ENCODE measurements at regions not wholly inside any gene's neighbourhood (a gene's known extent, or its start where the extent isn't known, plus 50 kb on each side); places are given as distances from the start of the nearest gene placed in this dataset.
"Not testable (repeated sequence)": the region's sequence is repeated elsewhere in the genome, so short reads cannot be mapped to it uniquely, and the experiment has no call there.

DNA sequence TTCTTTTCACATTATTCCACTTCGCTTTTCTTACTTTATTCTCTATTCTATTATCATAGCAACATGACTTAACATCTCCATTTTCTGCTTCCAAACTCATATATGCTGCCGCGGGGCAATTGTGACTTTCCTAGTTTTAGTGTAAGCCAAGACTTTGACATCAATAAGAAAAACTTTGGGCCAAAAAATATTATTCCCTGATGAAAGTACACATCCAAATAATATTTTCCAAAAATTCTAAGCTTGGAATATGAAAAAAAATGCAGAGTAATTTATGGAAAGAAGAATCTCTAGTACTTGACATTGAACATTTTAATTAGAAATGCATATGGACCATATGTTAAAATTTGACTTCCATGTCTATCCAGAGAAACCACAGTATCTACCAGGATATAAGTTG lies 995.1 kb upstream of the INTU start:
- DNase-seq, result no peak
- H3K4me1 Mint-ChIP-seq (ENCODE audit: low read depth), result no peaks in the 10 kb centered on the region
- H3K36me3 Mint-ChIP-seq (ENCODE audit: insufficient read depth in 2 of 2), result no peaks in the 10 kb centered on the region
- H3K9me3 Mint-ChIP-seq, result peaks cover 7 to 11% of the 10 kb centered on the region in 2 donors
- no peaks in the 10 kb centered on the region for H3K27me3 Mint-ChIP-seq (ENCODE audit: low read depth)
- no peak overlapping the region for H3K27ac Mint-ChIP-seq
- ATAC-seq (replicated peaks in 1 of 2), result no peak
- no peak overlapping the region for H3K4me3 Mint-ChIP-seq

DNA sequence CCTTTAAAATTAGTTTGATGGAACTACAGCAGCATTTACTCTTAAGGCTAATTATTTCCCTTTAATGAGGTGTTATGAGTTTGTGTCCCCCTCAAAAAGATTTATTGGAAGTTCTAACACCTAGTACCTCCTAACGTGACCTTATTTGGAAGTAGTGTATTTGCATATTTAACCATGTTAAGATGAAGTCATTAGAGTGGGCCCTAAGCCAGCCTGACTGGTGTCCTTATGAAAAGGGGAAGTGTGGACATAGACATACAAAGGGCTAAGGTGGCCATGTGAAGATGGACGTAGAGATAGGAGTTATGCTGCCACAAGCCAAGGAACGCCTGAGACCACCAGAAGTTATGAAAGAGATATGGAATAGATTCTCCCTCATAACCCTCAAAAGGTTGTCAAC lies 985.4 kb upstream of the INTU start:
- Mint-ChIP-seq H3K4me1 (ENCODE audit: low read depth) (no peaks in the 10 kb centered on the region), H3K27ac (no peak overlapping the region), H3K36me3 (ENCODE audit: insufficient read depth in 2 of 2) (no peaks in the 10 kb centered on the region), H3K4me3 (no peak overlapping the region), H3K27me3 (ENCODE audit: low read depth) (no peaks in the 10 kb centered on the region), H3K9me3 (peaks cover 2 to 7% of the 10 kb centered on the region in 2 donors)
- no peak for DNase-seq
- no peak for ATAC-seq (replicated peaks in 1 of 2)

DNA sequence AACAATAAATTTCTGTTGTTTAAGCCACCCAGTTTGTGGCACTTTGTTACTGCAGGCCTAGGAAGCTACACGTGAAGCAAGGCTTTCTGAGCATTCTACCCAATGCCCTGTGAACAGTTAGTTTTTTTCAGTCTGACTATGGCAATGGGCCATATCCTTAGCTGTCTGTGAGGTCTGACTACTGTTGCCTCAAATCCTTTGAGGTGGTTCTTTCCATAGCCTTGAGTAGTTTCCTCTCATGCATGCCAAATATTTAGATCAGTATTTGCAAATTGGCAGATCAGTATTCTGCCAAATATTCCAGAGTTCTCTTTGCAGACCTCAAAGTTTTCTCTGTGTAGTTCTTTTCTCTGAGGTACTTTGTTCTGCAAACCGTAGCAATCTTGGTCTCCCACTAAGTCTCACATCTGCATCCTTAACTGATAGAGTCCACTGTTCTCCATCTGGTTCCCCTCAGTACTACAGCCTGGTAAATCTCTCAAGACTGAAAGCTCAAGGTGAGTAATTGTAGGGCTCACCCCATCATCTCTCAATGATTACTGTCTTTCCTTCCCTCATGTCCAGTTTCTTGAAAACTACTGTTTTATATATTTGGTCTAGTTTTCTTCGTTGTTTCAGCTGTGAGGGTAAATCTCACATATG lies 984.9 kb upstream of the INTU start:
- Mint-ChIP-seq H3K4me3 (no peak overlapping the region), H3K9me3 (peaks cover 2 to 7% of the 10 kb centered on the region in 2 donors), H3K4me1 (ENCODE audit: low read depth) (no peaks in the 10 kb centered on the region), H3K27me3 (ENCODE audit: low read depth) (no peaks in the 10 kb centered on the region), H3K27ac (no peak overlapping the region), H3K36me3 (ENCODE audit: insufficient read depth in 2 of 2) (no peaks in the 10 kb centered on the region)
- ATAC-seq (replicated peaks in 1 of 2) (no peak), DNase-seq (no peak)

DNA sequence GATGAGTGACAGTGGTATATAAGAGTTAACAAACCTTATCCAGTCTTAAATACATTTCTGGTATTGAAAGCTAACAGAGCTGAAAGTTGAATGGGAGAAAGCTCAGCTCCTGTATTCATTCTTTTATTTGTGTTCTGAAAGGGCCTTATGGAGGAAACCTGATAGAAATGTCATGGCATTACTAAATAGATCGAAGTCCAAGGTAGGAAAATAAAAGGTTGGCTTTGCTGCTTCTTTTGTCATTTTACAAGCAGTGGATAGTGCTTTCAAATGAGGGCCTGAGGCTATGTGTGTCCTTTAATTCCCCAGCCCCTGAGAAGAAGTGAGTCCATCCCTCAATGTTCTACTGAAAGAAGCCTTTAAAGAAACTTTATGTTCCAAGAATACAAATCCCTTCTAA lies 974.3 kb upstream of the INTU start:
- peaks cover 2 to 4% of the 10 kb centered on the region in 2 donors for H3K9me3 Mint-ChIP-seq
- H3K4me3 Mint-ChIP-seq, result no peak overlapping the region
- H3K27me3 Mint-ChIP-seq (ENCODE audit: low read depth), result no peaks in the 10 kb centered on the region
- no peak overlapping the region for H3K27ac Mint-ChIP-seq
- no peaks in the 10 kb centered on the region for H3K36me3 Mint-ChIP-seq (ENCODE audit: insufficient read depth in 2 of 2)
- H3K4me1 Mint-ChIP-seq (ENCODE audit: low read depth), result no peaks in the 10 kb centered on the region
- no peak for ATAC-seq (replicated peaks in 1 of 2)
- DNase-seq, result no peak

DNA sequence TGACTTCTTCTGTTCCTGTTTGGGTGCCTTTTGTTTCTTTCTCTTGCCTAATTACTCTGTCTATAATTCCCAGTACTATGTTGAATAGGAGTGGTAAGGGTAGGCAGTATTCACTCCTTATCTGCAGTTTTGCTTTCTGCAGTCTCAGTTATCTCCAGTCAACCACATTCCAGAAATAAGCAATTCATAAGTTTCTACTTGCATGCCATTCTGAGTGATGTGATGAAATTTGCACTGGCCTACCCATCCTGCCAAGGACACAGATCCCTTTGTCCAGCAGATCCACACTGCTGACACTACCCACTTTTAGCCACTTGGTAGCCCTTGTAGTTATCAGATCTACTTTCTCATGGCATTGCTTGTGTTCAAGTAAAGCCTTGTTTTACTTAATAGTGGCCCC lies 971.6 kb upstream of the INTU start:
- Mint-ChIP-seq H3K36me3 (ENCODE audit: insufficient read depth in 2 of 2) (no peaks in the 10 kb centered on the region), H3K4me1 (ENCODE audit: low read depth) (no peaks in the 10 kb centered on the region)

DNA sequence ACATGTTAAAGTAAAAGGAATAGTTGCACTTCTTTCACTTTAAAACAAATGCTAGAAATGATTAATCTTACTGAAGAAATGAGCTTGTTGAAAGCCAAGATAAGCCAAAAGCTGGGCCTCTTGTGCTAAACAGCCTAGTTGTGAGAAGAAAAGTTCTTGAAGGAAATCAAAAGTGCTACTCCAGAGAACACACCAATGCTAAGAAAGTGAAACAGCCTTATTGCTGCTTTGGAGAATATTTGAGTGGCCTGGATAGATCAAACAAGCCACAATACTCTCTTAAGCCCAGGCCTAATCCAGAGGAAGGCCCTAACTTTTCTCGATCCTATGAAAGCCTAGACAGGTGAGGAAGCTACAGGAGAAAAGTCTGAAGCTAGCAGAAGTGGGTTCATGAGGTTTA lies 967.9 kb upstream of the INTU start:
- ATAC-seq (replicated peaks in 1 of 2) (no peak), DNase-seq (no peak)
- no peaks in the 10 kb centered on the region for H3K9me3 Mint-ChIP-seq
- no peaks in the 10 kb centered on the region for H3K27me3 Mint-ChIP-seq (ENCODE audit: low read depth)
- no peaks in the 10 kb centered on the region for H3K36me3 Mint-ChIP-seq (ENCODE audit: insufficient read depth in 2 of 2)
- H3K4me1 Mint-ChIP-seq (ENCODE audit: low read depth), result no peaks in the 10 kb centered on the region
- H3K4me3 Mint-ChIP-seq, result no peak overlapping the region
- no peak overlapping the region for H3K27ac Mint-ChIP-seq

More for the DNA sequence above, 971.6 kb upstream of the INTU start:
- Mint-ChIP-seq H3K9me3 (no peaks in the 10 kb centered on the region), H3K27me3 (ENCODE audit: low read depth) (no peaks in the 10 kb centered on the region), H3K27ac (no peak overlapping the region), H3K4me3 (no peak overlapping the region)
- DNase-seq (no peak), ATAC-seq (replicated peaks in 1 of 2) (no peak)

DNA sequence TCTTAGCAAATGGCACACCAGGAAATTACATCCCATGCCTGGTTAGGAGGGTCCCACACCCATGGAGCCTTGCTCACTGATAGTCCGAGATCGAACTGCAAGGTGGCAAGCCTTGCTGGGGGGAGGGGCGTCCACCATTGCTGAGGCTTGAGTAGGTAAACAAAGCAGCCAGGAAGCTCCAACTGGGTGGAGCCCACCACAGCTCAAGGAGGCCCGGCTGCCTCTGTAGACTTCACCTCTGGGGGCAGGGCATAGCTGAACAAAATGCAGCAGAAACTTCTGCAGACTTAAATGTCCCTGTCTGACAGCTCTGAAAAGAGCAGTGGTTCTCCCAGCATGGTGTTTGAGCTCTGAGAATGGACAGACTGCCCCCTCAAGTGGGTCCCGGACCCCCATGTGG lies 962.7 kb upstream of the INTU start:
- not testable (repeated sequence) for H3K4me1 Mint-ChIP-seq (ENCODE audit: low read depth); H3K27me3 Mint-ChIP-seq (ENCODE audit: low read depth); H3K9me3 Mint-ChIP-seq; H3K27ac Mint-ChIP-seq; ATAC-seq (replicated peaks in 1 of 2); DNase-seq; H3K4me3 Mint-ChIP-seq; H3K36me3 Mint-ChIP-seq (ENCODE audit: insufficient read depth in 2 of 2)

DNA sequence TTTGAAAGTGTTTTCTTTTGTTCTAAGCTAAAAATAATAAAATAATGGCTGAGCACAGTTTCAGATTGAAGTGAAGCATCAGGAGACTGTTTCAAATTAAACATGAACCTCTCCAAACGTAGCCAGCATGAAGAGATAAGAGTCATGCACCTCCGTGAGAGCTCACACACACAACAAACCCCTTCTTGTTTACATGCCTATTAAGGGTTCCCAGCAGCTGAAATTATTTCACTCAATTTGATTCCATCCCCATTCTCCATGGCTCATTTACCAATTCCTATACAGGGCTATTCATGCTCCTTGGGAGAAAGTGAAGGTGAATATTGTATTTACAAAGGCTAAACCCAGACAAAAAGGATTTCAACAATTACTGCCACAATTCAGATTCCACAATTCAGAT lies 954.1 kb upstream of the INTU start:
- peaks cover 0 to 2% of the 10 kb centered on the region in 2 donors for H3K9me3 Mint-ChIP-seq
- no peak overlapping the region for H3K27ac Mint-ChIP-seq
- H3K4me1 Mint-ChIP-seq (ENCODE audit: low read depth), result no peaks in the 10 kb centered on the region
- no peak overlapping the region for H3K4me3 Mint-ChIP-seq
- H3K27me3 Mint-ChIP-seq (ENCODE audit: low read depth), result no peaks in the 10 kb centered on the region
- ATAC-seq (replicated peaks in 1 of 2), result no peak
- no peak for DNase-seq
- H3K36me3 Mint-ChIP-seq (ENCODE audit: insufficient read depth in 2 of 2), result no peaks in the 10 kb centered on the region

DNA sequence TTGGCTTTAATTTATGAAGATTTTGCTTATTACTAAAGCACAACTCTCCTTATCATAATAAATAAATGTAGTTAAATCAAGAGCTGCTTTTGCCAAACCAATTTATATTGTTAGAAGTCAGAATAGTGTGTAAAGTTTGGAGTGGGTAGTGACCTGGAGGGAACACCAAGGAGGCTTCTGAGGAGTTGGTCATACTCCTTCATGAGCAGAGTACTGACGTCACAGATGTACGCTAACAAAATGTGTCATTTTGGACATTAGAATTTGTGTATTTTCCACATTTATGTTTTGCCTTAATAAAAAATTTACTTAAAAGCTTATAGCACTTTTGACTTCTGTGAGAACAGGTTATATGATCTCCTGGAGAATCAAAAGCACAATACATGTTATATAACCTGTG lies 953.5 kb upstream of the INTU start:
- DNase-seq (no peak), ATAC-seq (replicated peaks in 1 of 2) (no peak)
- Mint-ChIP-seq H3K4me1 (ENCODE audit: low read depth) (no peaks in the 10 kb centered on the region), H3K36me3 (ENCODE audit: insufficient read depth in 2 of 2) (no peaks in the 10 kb centered on the region), H3K9me3 (no peaks in the 10 kb centered on the region), H3K4me3 (no peak overlapping the region), H3K27me3 (ENCODE audit: low read depth) (no peaks in the 10 kb centered on the region), H3K27ac (no peak overlapping the region)

DNA sequence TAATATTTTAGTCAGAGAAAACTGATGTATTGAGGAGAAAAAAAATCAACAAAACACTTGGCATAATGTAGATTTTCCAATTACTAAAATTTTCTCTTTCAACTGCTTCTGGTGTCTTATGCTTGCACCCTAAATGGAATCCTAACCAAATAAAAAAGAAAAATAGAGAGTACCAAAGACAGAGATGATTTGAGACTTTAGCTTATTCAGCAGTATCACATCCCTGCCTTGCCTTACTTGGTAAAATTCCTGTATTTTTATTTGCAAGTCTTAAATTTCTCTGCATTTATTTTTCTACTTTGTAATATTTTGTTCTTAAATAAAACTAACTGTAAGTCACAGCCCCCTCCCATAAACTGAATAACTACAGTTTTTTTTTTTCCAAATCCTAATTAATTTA lies 950.5 kb upstream of the INTU start:
- H3K4me1 Mint-ChIP-seq (ENCODE audit: low read depth), result no peaks in the 10 kb centered on the region
- H3K27me3 Mint-ChIP-seq (ENCODE audit: low read depth), result no peaks in the 10 kb centered on the region
- no peaks in the 10 kb centered on the region for H3K36me3 Mint-ChIP-seq (ENCODE audit: insufficient read depth in 2 of 2)
- H3K27ac Mint-ChIP-seq, result no peak overlapping the region
- no peak overlapping the region for H3K4me3 Mint-ChIP-seq
- no peaks in the 10 kb centered on the region for H3K9me3 Mint-ChIP-seq
- no peak for DNase-seq
- ATAC-seq (replicated peaks in 1 of 2), result no peak

DNA sequence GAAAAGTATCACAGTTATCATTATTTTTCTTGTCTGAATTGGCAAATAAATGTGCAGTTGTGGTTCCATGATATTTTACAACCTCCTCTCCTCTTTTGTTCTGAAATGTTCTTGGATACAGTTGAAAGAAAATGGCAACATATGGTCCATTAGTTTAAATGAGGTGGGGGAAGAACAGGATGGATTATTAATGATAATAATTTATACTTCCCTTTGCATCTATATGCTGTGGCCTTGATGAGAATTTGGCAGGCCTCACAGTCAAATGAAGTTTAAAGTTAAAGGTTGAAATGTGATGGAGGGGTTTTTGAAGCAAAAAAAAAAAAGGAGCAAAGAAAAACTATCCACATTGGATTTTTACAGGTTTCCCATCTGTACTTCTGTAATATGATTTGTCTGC lies 946.3 kb upstream of the INTU start:
- no peaks in the 10 kb centered on the region for H3K27me3 Mint-ChIP-seq (ENCODE audit: low read depth)
- no peak for DNase-seq
- H3K4me3 Mint-ChIP-seq, result no peak overlapping the region
- no peak overlapping the region for H3K27ac Mint-ChIP-seq
- H3K4me1 Mint-ChIP-seq (ENCODE audit: low read depth), result no peaks in the 10 kb centered on the region
- no peaks in the 10 kb centered on the region for H3K9me3 Mint-ChIP-seq
- no peaks in the 10 kb centered on the region for H3K36me3 Mint-ChIP-seq (ENCODE audit: insufficient read depth in 2 of 2)
- ATAC-seq (replicated peaks in 1 of 2), result no peak

DNA sequence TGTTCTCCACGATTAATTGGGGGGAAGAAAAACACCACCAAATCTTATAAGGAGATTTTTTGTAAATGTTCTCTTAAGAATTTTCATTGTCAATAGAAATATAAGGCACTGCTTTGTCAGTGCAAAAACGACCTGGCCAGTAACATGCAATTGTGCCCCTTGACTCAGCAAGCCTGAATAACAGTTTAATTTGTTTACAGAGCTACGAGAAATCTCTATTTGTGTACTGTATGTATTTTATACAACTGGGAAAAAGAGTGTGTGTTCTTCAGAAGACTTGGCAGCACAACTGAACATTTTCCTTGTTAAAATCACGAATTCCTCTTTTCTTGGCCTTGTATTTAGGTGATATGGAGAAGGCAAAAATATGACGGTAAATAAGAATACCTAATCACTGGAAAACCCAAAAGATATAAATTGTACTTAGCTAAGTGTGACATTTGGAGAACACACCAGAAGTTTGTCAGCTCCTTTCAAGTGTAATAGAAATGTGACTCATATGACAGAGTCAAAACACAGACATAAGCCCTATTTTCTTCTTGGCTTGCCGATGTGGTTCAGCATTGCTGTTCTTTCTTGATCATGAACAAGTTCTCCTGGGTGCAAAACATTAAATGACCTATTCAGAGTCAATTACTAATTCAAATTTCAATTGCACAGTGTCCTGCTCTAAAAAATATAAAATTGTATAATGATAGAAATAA lies 945.0 kb upstream of the INTU start:
- Mint-ChIP-seq H3K27ac (no peak overlapping the region), H3K4me3 (no peak overlapping the region), H3K36me3 (ENCODE audit: insufficient read depth in 2 of 2) (no peaks in the 10 kb centered on the region), H3K27me3 (ENCODE audit: low read depth) (no peaks in the 10 kb centered on the region), H3K4me1 (ENCODE audit: low read depth) (no peaks in the 10 kb centered on the region), H3K9me3 (no peaks in the 10 kb centered on the region)
- DNase-seq (no peak), ATAC-seq (replicated peaks in 1 of 2) (no peak)

DNA sequence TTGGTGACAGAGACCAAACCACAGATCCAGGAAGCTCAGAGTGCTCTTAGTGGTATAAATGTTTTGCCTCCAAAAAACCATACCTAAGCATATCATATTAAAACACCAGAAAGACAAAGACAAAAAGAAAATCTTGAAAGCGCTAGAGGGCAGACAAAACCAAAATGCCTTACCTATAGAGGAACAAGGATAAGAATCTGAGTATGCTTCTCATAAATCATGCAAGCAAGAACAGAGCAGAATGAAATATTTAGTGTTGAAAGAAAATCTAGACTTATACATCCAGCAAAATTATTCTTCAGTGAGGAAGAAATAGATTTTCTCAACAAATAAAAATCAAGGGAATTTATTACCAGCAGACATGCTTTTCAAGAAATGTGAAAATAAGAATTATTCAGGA lies 941.0 kb upstream of the INTU start:
- Mint-ChIP-seq H3K36me3 (ENCODE audit: insufficient read depth in 2 of 2) (no peaks in the 10 kb centered on the region), H3K27me3 (ENCODE audit: low read depth) (no peaks in the 10 kb centered on the region), H3K9me3 (no peaks in the 10 kb centered on the region), H3K4me3 (no peak overlapping the region), H3K27ac (no peak overlapping the region), H3K4me1 (ENCODE audit: low read depth) (no peaks in the 10 kb centered on the region)
- DNase-seq (no peak), ATAC-seq (replicated peaks in 1 of 2) (no peak)

DNA sequence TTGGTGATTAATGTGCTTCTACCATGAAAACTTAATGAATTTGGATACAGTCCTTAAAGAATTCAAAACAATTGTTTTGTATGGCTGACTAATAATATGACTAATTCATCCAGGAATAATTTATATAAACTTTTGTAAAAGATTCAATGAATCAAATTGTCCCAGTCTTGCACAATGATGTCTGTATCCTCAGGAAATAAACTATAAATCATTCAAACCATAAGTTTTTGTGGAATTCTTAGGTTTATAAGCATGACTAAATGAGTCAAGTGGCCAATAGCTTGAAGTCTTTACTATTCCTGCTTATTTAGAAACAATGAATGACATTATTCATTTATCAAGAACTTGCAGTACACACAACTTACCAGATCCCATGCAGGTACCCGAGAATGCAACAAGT lies 935.0 kb upstream of the INTU start:
- Mint-ChIP-seq H3K27ac (no peak overlapping the region), H3K9me3 (peaks cover 6% of the 10 kb centered on the region in 2 donors), H3K4me3 (no peak overlapping the region), H3K36me3 (ENCODE audit: insufficient read depth in 2 of 2) (no peaks in the 10 kb centered on the region), H3K27me3 (ENCODE audit: low read depth) (no peaks in the 10 kb centered on the region), H3K4me1 (ENCODE audit: low read depth) (no peaks in the 10 kb centered on the region)
- DNase-seq, result no peak
- no peak for ATAC-seq (replicated peaks in 1 of 2)

Measured in activated T-cell treated with anti-CD3 and anti-CD28 coated beads, Interleukin-2, amount 50 U/mL, for 72 hours (primary cell).